Hepatocyte (in vitro differentiated cells): ENCODE measurements at regions not wholly inside any gene's neighbourhood (a gene's known extent, or its start where the extent isn't known, plus 50 kb on each side); places are given as distances from the start of the nearest gene placed in this dataset.

Experiments used
- DNase-seq: peaks from one replicate; pipeline ENCODE4 v3.0.0-alpha.2; 2016; ENCODE audit warnings: low spot score
- H2AFZ ChIP-seq: fragments of 200-600 bp; sonication (generic); 2 replicates; pipeline ENCODE4 v1.6.0; 2016; ENCODE audit warnings: antibody characterized with exemption, mild to moderate bottlenecking
- H3K27ac ChIP-seq: fragments of 200-600 bp; sonication (generic); 2 replicates; pipeline ENCODE4 v1.5.1; 2016; ENCODE audit warnings: mild to moderate bottlenecking
- H3K27me3 ChIP-seq: fragments of 200-600 bp; sonication (generic); 2 replicates; pipeline ENCODE4 v1.6.1; 2016
- H3K36me3 ChIP-seq: fragments of 200-600 bp; sonication (generic); replicated peaks from 2 replicates; pipeline ENCODE4 v1.5.1; 2016; ENCODE audit warnings: low read depth; ENCODE audit not compliant: insufficient read depth
- H3K4me1 ChIP-seq: fragments of 200-600 bp; sonication (generic); 2 replicates; pipeline ENCODE4 v1.5.1; 2016; ENCODE audit warnings: mild to moderate bottlenecking, moderate library complexity; ENCODE audit not compliant: insufficient read depth
- H3K4me2 ChIP-seq: fragments of 200-600 bp; sonication (generic); 2 replicates; pipeline ENCODE4 v1.6.0; 2016
- H3K4me3 ChIP-seq: fragments of 200-600 bp; sonication (generic); 2 replicates; pipeline ENCODE4 v1.5.1; 2016; ENCODE audit warnings: mild to moderate bottlenecking
- H3K79me2 ChIP-seq: fragments of 200-600 bp; sonication (generic); 2 replicates; pipeline ENCODE4 v1.6.0; 2017; ENCODE audit warnings: mild to moderate bottlenecking
- H3K9me2 ChIP-seq: fragments of 200-600 bp; sonication (generic); replicated peaks from 2 replicates; pipeline ENCODE4 v1.6.0; 2017; ENCODE audit warnings: mild to moderate bottlenecking; ENCODE audit not compliant: insufficient read depth
- H3K9me3 ChIP-seq: fragments of 200-600 bp; sonication (generic); 2 replicates; pipeline ENCODE4 v1.5.1; 2016; ENCODE audit warnings: low read depth, mild to moderate bottlenecking
- H4K20me1 ChIP-seq: fragments of 200-600 bp; sonication (generic); 2 replicates; pipeline ENCODE4 v1.6.0; 2016; ENCODE audit warnings: mild to moderate bottlenecking; ENCODE audit not compliant: insufficient read depth, poor library complexity, severe bottlenecking
- EZH2 ChIP-seq: fragments of 200-600 bp; sonication (generic); IDR thresholded peaks from 2 replicates; pipeline ENCODE4 v1.6.1; 2016; ENCODE audit warnings: antibody characterized with exemption, mild to moderate bottlenecking, borderline replicate concordance
- EZH2phosphoT487 ChIP-seq: fragments of 200-600 bp; sonication (generic); IDR thresholded peaks from one replicate; pipeline ENCODE4 v1.6.1; 2018; ENCODE audit warnings: antibody characterized with exemption, mild to moderate bottlenecking, low read depth, moderate library complexity; ENCODE audit not compliant: unreplicated experiment, severe bottlenecking
- WGBS: methylation state at CpG from one replicate; pipeline ENCODE4 v1.1.6; 2016; ENCODE audit warnings: low lambda C conversion rate; ENCODE audit errors: missing lambda C conversion rate; 5-methylcytosine and 5-hydroxymethylcytosine counted together
- TF ChIP-seq, protein P1 (sequence below): fragments of 200-600 bp; sonication (generic); IDR thresholded peaks from 2 replicates; pipeline ENCODE4 v1.5.1; 2016; ENCODE audit warnings: antibody characterized with exemption, mild to moderate bottlenecking; ENCODE audit not compliant: poor library complexity

DNA sequence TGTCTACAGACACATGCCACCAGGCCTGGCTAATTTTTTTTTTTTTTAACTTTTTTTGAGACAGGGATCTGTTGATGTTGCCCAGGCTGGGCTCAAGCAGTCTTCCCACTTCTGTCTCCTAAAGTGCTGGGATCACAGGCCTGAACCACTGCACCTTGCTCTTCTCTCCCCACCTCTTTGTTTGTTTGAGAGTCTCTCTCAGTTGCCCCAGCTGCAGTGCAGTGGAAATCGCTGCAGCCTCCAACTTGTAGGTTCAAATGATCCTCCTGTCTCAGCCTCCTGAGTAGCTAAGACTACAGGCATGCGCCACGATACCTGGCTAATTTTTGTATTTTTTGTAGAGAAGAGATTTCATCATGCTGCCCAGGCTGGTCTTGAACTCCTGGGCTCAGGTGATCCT lies 115.6 kb downstream of the LARP7 start:
- no peaks in the 10 kb centered on the region for H3K36me3 ChIP-seq
- no peak overlapping the region for H3K4me2 ChIP-seq
- H4K20me1 ChIP-seq, result no peaks in the 10 kb centered on the region
- H3K4me1 ChIP-seq, result no peaks in the 10 kb centered on the region
- TF ChIP-seq EZH2, result no peak
- TF ChIP-seq, protein P1, sequence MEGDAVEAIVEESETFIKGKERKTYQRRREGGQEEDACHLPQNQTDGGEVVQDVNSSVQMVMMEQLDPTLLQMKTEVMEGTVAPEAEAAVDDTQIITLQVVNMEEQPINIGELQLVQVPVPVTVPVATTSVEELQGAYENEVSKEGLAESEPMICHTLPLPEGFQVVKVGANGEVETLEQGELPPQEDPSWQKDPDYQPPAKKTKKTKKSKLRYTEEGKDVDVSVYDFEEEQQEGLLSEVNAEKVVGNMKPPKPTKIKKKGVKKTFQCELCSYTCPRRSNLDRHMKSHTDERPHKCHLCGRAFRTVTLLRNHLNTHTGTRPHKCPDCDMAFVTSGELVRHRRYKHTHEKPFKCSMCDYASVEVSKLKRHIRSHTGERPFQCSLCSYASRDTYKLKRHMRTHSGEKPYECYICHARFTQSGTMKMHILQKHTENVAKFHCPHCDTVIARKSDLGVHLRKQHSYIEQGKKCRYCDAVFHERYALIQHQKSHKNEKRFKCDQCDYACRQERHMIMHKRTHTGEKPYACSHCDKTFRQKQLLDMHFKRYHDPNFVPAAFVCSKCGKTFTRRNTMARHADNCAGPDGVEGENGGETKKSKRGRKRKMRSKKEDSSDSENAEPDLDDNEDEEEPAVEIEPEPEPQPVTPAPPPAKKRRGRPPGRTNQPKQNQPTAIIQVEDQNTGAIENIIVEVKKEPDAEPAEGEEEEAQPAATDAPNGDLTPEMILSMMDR, result no peak
- TF ChIP-seq EZH2phosphoT487, result no peak
- H3K9me2 ChIP-seq, result no peaks in the 10 kb centered on the region
- 95% methylated on average over 3 of the region's 3 CpGs for WGBS
- no peak overlapping the region for H3K4me3 ChIP-seq
- H3K27ac ChIP-seq, result no peak overlapping the region
- H3K27me3 ChIP-seq, result no peaks in the 10 kb centered on the region
- no peaks in the 10 kb centered on the region for H3K9me3 ChIP-seq
- no peaks in the 10 kb centered on the region for H3K79me2 ChIP-seq
- no peak overlapping the region for H2AFZ ChIP-seq
- no peak for DNase-seq

DNA sequence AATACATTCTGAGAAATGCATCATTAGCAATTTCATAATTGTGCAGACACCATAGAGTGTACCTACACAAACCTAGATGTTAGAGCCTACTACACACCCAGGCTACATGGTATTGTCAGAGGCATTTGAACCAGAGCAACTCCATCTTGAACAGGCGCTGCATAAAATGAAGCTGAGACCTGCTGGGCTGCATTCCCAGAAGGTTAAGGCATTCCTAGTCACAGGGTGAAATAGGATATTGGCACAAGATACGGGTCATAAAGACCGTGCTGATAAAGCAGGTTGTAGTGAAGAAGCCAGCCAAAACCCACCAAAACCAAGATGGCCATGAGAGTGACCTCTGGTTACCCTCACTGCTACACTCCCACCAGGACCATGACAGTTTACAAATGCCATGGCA lies 116.4 kb downstream of the LARP7 start:
- no peak for TF ChIP-seq EZH2
- TF ChIP-seq, protein P1, result no peak
- TF ChIP-seq EZH2phosphoT487, result no peak
- Histone ChIP-seq H3K36me3 (no peaks in the 10 kb centered on the region), H3K27ac (no peak overlapping the region), H3K9me2 (no peaks in the 10 kb centered on the region), H3K9me3 (no peaks in the 10 kb centered on the region), H3K27me3 (no peaks in the 10 kb centered on the region), H2AFZ (no peak overlapping the region), H3K79me2 (no peaks in the 10 kb centered on the region), H3K4me1 (no peaks in the 10 kb centered on the region), H3K4me3 (no peak overlapping the region), H4K20me1 (no peaks in the 10 kb centered on the region), H3K4me2 (no peak overlapping the region)
- WGBS, result 75% methylated on average over 3 of the region's 3 CpGs
- DNase-seq, result no peak

DNA sequence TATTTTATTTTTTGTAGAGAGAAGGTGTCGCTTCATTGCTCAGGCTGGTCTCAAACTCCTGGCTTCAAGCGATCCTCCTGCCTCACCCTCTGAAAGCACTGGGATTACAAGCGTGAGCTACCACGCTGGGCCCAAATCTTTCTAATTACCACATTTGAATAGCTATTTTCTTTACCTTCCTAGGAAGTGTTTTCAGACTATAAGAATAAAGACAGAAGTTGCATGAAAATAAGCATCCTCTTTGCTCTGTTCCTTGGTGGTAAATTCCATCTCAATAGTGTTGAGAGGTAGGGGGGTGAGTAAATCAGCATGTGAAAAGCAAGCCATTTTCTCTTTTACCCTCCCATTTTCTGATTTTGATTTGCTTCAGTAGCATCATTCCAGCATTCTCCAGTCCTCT lies 122.4 kb downstream of the LARP7 start:
- no peaks in the 10 kb centered on the region for H3K4me1 ChIP-seq
- DNase-seq, result no peak
- no peaks in the 10 kb centered on the region for H3K36me3 ChIP-seq
- no peak overlapping the region for H2AFZ ChIP-seq
- no peak overlapping the region for H3K4me3 ChIP-seq
- H3K79me2 ChIP-seq, result no peaks in the 10 kb centered on the region
- no peaks in the 10 kb centered on the region for H3K27me3 ChIP-seq
- no peak overlapping the region for H3K27ac ChIP-seq
- no peak overlapping the region for H3K4me2 ChIP-seq
- WGBS, result 72% methylated on average over 4 of the region's 4 CpGs
- H3K9me3 ChIP-seq, result no peaks in the 10 kb centered on the region
- TF ChIP-seq EZH2phosphoT487, result no peak
- TF ChIP-seq, protein P1, result no peak
- no peak for TF ChIP-seq EZH2
- H4K20me1 ChIP-seq, result no peaks in the 10 kb centered on the region
- no peaks in the 10 kb centered on the region for H3K9me2 ChIP-seq
